ENCODE measurements at regions not wholly inside any gene's neighbourhood (a gene's known extent, or its start where the extent isn't known, plus 50 kb on each side); places are given as distances from the start of the nearest gene placed in this dataset.

DNA sequence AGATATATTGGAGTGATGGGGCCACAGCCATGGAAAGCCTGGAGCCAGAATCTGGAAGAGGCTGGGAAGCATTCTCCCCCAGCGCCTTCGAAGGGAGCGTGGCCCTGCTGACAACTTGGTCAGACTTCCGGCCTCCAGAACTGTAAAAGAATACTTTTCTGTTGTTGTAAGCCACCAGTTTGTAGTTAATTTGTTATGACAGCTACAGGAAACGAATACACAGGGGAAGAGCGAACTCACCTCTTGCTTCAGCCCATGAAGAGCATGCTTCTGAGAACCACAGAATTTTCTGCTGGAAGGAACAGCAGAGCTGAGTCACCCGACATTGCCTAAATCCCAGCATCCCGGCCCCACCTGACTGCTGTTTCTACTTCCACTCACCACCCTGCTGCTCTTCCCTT, 501.7 kb downstream of the SHQ1 start:
- Histone ChIP-seq H3K9ac (ENCODE audit: insufficient read depth, low read length, poor library complexity, severe bottlenecking) (no peak overlapping the region), H3K79me2 (ENCODE audit: insufficient read depth, low read length) (no peaks in the 10 kb centered on the region), H3K4me1 (ENCODE audit: control insufficient read depth in 1 of 2, insufficient read depth in 2 of 2, low read length in 2 of 2) (peaks cover 48 to 49% of the 10 kb centered on the region in 2 donors), H3K9me3 (replicated peaks in 1 of 2; ENCODE audit: control insufficient read depth in 1 of 2, insufficient read depth in 1 of 2, low read length in 2 of 2) (no peaks in the 10 kb centered on the region), H3K4me3 (replicated peaks in 1 of 3; ENCODE audit: low read depth in 2 of 3, low read length in 3 of 3) (no peak overlapping the region), H3K27ac (ENCODE audit: low read depth in 1 of 2, low read length in 2 of 2) (peak overlapping the region in 1 of 2 donors; percentile 43), H2AFZ (ENCODE audit: insufficient read depth, low read depth, low read length, poor library complexity, severe bottlenecking) (no peak overlapping the region), H4K20me1 (ENCODE audit: insufficient read depth, low read length) (no peaks in the 10 kb centered on the region), H3K27me3 (ENCODE audit: control insufficient read depth in 2 of 2, insufficient read depth in 2 of 2, low read length in 2 of 2) (no peaks in the 10 kb centered on the region), H3K36me3 (replicated peaks in 1 of 2; ENCODE audit: control insufficient read depth in 1 of 2, insufficient read depth in 2 of 2, low read length in 2 of 2) (no peaks in the 10 kb centered on the region), H3K4me2 (replicated peaks; ENCODE audit: extremely low read depth, low read length, poor library complexity, severe bottlenecking) (no peak overlapping the region)
- peaks cover 0 to 6% (median 2%) of the 10 kb centered on the region in 7 donors for H3K9me3 Mint-ChIP-seq
- 0% methylated on average over 7 of the region's 8 CpGs for WGBS (ENCODE audit: insufficient coverage)
- TF ChIP-seq, protein P1, sequence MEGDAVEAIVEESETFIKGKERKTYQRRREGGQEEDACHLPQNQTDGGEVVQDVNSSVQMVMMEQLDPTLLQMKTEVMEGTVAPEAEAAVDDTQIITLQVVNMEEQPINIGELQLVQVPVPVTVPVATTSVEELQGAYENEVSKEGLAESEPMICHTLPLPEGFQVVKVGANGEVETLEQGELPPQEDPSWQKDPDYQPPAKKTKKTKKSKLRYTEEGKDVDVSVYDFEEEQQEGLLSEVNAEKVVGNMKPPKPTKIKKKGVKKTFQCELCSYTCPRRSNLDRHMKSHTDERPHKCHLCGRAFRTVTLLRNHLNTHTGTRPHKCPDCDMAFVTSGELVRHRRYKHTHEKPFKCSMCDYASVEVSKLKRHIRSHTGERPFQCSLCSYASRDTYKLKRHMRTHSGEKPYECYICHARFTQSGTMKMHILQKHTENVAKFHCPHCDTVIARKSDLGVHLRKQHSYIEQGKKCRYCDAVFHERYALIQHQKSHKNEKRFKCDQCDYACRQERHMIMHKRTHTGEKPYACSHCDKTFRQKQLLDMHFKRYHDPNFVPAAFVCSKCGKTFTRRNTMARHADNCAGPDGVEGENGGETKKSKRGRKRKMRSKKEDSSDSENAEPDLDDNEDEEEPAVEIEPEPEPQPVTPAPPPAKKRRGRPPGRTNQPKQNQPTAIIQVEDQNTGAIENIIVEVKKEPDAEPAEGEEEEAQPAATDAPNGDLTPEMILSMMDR (IDR thresholded peaks at IDR 0.05) = no peak
- no peaks in the 10 kb centered on the region for H3K36me3 Mint-ChIP-seq
- peak overlapping the region in 1 of 2 donors; percentile 39 for H3K4me3 Mint-ChIP-seq
- peaks cover 53% of the 10 kb centered on the region for H3K4me1 Mint-ChIP-seq
- H3K27ac Mint-ChIP-seq = peak overlapping the region in 5 of 7 donors; percentile 32 to 78 (median 74)
- intact Hi-C loops (cut with micrococcal nuclease) = loop anchor here in 1 of 2 donors (10.0 kb wide), 1 partner anchor 242 kb away; no protein-coding TSS in a partner anchor
- H3K27me3 Mint-ChIP-seq (ENCODE audit: low read depth in 3 of 3) = peaks cover under 1 to 18% (median 5%) of the 10 kb centered on the region in 3 donors
- peak; percentile 69 to 89 (median 87) for DNase-seq

DNA sequence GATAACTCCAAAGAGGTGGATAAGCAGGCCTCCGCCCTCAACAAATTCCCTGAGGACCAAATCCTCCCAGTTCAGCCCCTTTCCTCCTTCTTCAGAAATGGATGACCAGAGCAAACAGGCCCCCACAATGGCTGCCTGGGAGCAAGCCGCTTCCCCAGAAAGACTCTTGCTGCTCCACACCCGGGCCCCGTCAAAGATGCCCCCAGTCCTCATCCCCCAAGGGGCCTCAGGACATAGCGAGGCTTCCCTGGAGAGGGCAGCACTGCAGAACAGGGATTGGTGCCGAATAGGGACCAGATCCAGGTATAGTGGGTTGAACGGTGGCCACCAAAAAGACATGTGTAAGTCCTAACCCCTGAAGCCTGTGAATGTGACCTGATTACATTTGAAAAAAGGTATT, 502.3 kb downstream of the SHQ1 start:
- Mint-ChIP-seq H3K27me3 (ENCODE audit: low read depth in 3 of 3) (peaks cover 0 to 18% (median 3%) of the 10 kb centered on the region in 3 donors), H3K27ac (peak overlapping the region in 4 of 7 donors; percentile 64 to 78 (median 71)), H3K4me3 (peak overlapping the region in 1 of 2 donors; percentile 57), H3K36me3 (no peaks in the 10 kb centered on the region), H3K9me3 (peaks cover 0 to 6% (median 2%) of the 10 kb centered on the region in 7 donors), H3K4me1 (peaks cover 53% of the 10 kb centered on the region)
- no peak for DNase-seq
- Histone ChIP-seq H3K79me2 (ENCODE audit: insufficient read depth, low read length) (no peaks in the 10 kb centered on the region), H3K36me3 (replicated peaks in 1 of 2; ENCODE audit: control insufficient read depth in 1 of 2, insufficient read depth in 2 of 2, low read length in 2 of 2) (no peaks in the 10 kb centered on the region), H4K20me1 (ENCODE audit: insufficient read depth, low read length) (no peaks in the 10 kb centered on the region), H3K9ac (ENCODE audit: insufficient read depth, low read length, poor library complexity, severe bottlenecking) (no peak overlapping the region), H3K4me1 (ENCODE audit: control insufficient read depth in 1 of 2, insufficient read depth in 2 of 2, low read length in 2 of 2) (peaks cover 48 to 49% of the 10 kb centered on the region in 2 donors), H3K27ac (ENCODE audit: low read depth in 1 of 2, low read length in 2 of 2) (no peak overlapping the region), H3K4me2 (replicated peaks; ENCODE audit: extremely low read depth, low read length, poor library complexity, severe bottlenecking) (no peak overlapping the region), H3K4me3 (replicated peaks in 1 of 3; ENCODE audit: low read depth in 2 of 3, low read length in 3 of 3) (no peak overlapping the region), H2AFZ (ENCODE audit: insufficient read depth, low read depth, low read length, poor library complexity, severe bottlenecking) (no peak overlapping the region), H3K9me3 (replicated peaks in 1 of 2; ENCODE audit: control insufficient read depth in 1 of 2, insufficient read depth in 1 of 2, low read length in 2 of 2) (no peaks in the 10 kb centered on the region), H3K27me3 (ENCODE audit: control insufficient read depth in 2 of 2, insufficient read depth in 2 of 2, low read length in 2 of 2) (no peaks in the 10 kb centered on the region)
- intact Hi-C loops (cut with micrococcal nuclease) = loop anchor here in 1 of 2 donors (10.0 kb wide), 1 partner anchor 241 kb away; no protein-coding TSS in a partner anchor
- TF ChIP-seq, protein P1 (IDR thresholded peaks at IDR 0.05) = no peak
- 65% methylated on average over 6 of the region's 7 CpGs for WGBS (ENCODE audit: insufficient coverage)
